PC-9 (cell line): ENCODE measurements at regions not wholly inside any gene's neighbourhood (a gene's known extent, or its start where the extent isn't known, plus 50 kb on each side); places are given as distances from the start of the nearest gene placed in this dataset.

Source experiments
- CTCF ChIP-seq: fragments of 200-600 bp; sonication (generic); conservative IDR thresholded peaks from 2 replicates; pipeline ENCODE4 v1.6.1; 2017; ENCODE audit warnings: mixed run types, antibody characterized with exemption, mild to moderate bottlenecking, moderate library complexity
- EZH2 ChIP-seq: fragments of 200-600 bp; sonication (generic); IDR thresholded peaks from 2 replicates; pipeline ENCODE4 v1.8.0; 2017; ENCODE audit warnings: antibody characterized with exemption, low read depth

- TF ChIP-seq CTCF: no peak
- no peak for TF ChIP-seq EZH2
Observed at GRCh38 chr4:66577922-66578321, 907.6 kb upstream of the EPHA5 start.
